ENCODE measurements at regions not wholly inside any gene's neighbourhood (a gene's known extent, or its start where the extent isn't known, plus 50 kb on each side); places are given as distances from the start of the nearest gene placed in this dataset.

GRCh38 chr3:67294341-67294740 is 296.2 kb downstream of the KBTBD8 start:
- Mint-ChIP-seq H3K27me3 (ENCODE audit: insufficient read depth) (no peaks in the 10 kb centered on the region), H3K36me3 (ENCODE audit: low read depth) (no peaks in the 10 kb centered on the region), H3K27ac (no peak overlapping the region), H3K4me3 (no peak overlapping the region), H3K9me3 (no peaks in the 10 kb centered on the region), H3K4me1 (ENCODE audit: low read depth) (no peaks in the 10 kb centered on the region)
- intact Hi-C loops (cut with micrococcal nuclease), result no loop called here
- DNase-seq (ENCODE audit: low spot score), result no peak

- intact Hi-C loops (cut with micrococcal nuclease), result no loop called here
- no peaks in the 10 kb centered on the region for H3K27me3 Mint-ChIP-seq (ENCODE audit: insufficient read depth)
- H3K4me1 Mint-ChIP-seq (ENCODE audit: low read depth), result no peaks in the 10 kb centered on the region
- H3K4me3 Mint-ChIP-seq, result no peak overlapping the region
- H3K27ac Mint-ChIP-seq, result no peak overlapping the region
- DNase-seq (ENCODE audit: low spot score), result no peak
- H3K36me3 Mint-ChIP-seq (ENCODE audit: low read depth), result no peaks in the 10 kb centered on the region
- H3K9me3 Mint-ChIP-seq, result no peaks in the 10 kb centered on the region
These were observed 298.2 kb downstream of the KBTBD8 start for GRCh38 chr3:67296039-67296892.

DNA sequence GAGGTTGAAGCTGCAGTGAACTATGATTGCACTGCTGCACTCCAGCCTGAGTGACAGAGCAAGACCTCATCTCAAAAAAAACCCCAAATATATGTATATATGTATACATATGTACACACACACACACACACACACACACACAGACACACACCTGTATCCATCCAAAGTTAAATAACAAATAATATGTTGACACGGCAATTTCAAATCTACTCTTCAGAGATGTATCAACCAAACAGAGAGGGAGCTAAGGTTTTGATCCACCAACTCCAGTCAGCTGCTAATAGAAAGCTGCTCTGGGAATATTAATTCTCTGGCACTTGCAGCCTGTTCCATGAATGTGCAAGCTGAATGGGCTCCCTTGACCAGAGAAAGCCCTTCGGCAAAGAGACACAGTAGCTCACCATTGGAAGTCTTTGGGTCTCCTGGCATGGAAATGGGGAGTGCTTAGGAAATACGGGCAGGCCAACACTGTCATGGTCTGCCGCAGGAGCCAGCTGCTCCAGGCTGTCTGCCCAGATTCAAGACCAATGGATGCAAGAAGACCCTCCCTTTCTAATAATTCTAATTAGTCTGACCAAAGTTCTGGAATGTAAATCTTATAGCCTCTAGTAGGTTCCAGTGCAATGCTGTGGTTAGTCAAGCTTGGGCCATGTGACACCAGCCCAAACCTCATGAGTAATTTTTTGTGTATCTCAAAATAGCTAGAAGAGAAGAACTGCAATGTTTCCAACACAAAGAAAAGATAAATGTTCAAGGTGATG is 299.8 kb downstream of the KBTBD8 start:
- Mint-ChIP-seq H3K4me3 (no peak overlapping the region), H3K9me3 (no peaks in the 10 kb centered on the region), H3K27me3 (ENCODE audit: insufficient read depth) (no peaks in the 10 kb centered on the region), H3K27ac (no peak overlapping the region), H3K36me3 (ENCODE audit: low read depth) (no peaks in the 10 kb centered on the region), H3K4me1 (ENCODE audit: low read depth) (no peaks in the 10 kb centered on the region)
- intact Hi-C loops (cut with micrococcal nuclease), result no loop called here
- DNase-seq (ENCODE audit: low spot score), result no peak

DNA sequence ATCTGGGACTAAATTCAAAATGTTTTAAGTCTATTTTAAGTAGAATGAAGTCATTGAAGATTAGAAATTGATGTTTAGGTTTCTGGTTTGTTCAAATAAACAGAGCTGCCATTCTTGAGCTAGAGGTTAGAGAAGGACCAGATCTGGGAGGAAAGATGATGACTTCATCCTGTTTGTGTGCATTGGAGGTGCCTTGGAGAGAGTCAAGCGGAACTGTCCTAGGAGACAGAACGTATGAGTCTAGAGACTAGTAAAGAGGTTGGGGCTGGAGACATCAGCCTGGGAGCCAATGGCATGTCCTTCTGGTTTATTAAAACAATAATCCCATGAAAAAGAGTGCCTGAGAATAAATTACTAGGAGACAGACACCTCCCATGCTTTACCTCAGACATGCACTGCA is 303.4 kb downstream of the KBTBD8 start:
- H3K4me1 Mint-ChIP-seq (ENCODE audit: low read depth), result no peaks in the 10 kb centered on the region
- intact Hi-C loops (cut with micrococcal nuclease), result no loop called here
- H3K36me3 Mint-ChIP-seq (ENCODE audit: low read depth), result no peaks in the 10 kb centered on the region
- no peak overlapping the region for H3K4me3 Mint-ChIP-seq
- DNase-seq (ENCODE audit: low spot score), result no peak
- no peaks in the 10 kb centered on the region for H3K9me3 Mint-ChIP-seq
- H3K27me3 Mint-ChIP-seq (ENCODE audit: insufficient read depth), result no peaks in the 10 kb centered on the region
- no peak overlapping the region for H3K27ac Mint-ChIP-seq

DNA sequence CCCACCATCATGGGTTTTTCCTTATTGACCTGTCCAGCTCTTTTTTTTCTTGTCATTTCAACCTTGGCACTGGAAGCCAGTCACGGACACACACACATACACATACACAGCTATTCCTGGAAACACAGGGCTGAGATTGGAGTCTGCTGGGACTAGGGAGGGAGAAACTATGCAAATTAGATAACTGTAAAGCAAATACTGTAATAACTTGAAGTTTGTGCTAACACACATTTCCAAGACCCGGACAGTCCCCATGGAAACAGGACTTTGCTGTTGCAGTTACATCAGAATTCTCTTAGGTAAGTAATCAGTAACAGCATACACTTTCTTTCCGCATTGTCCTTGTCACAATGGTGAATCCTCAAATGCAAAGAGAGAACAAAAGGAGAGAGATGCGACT is 304.4 kb downstream of the KBTBD8 start:
- Mint-ChIP-seq H3K4me1 (ENCODE audit: low read depth) (no peaks in the 10 kb centered on the region), H3K27ac (no peak overlapping the region), H3K36me3 (ENCODE audit: low read depth) (no peaks in the 10 kb centered on the region), H3K27me3 (ENCODE audit: insufficient read depth) (no peaks in the 10 kb centered on the region), H3K4me3 (no peak overlapping the region), H3K9me3 (no peaks in the 10 kb centered on the region)
- DNase-seq (ENCODE audit: low spot score), result no peak
- intact Hi-C loops (cut with micrococcal nuclease), result no loop called here

DNA sequence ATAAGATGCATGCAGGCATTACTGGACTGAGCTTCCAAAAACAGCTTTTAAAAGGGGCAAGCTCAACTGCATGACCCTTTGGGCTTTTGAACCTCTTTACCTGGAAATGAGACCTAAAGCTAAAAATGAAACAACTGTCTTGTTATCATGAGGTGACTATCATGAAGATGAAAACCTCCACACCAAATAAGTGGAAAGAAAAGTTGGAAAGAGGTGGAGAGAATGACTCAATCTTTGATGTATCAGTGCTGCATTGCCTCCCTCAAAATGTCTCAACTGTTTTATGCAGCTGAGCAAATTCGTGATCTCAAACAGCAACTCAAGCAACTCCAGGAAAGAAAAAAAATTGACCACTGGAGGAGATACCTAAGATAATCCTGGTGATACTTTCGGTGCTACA is 307.1 kb downstream of the KBTBD8 start:
- H3K9me3 Mint-ChIP-seq, result no peaks in the 10 kb centered on the region
- H3K4me1 Mint-ChIP-seq (ENCODE audit: low read depth), result no peaks in the 10 kb centered on the region
- no peaks in the 10 kb centered on the region for H3K36me3 Mint-ChIP-seq (ENCODE audit: low read depth)
- no peak overlapping the region for H3K27ac Mint-ChIP-seq
- no peak for DNase-seq (ENCODE audit: low spot score)
- H3K4me3 Mint-ChIP-seq, result no peak overlapping the region
- peaks cover 2% of the 10 kb centered on the region for H3K27me3 Mint-ChIP-seq (ENCODE audit: insufficient read depth)
- intact Hi-C loops (cut with micrococcal nuclease), result no loop called here

DNA sequence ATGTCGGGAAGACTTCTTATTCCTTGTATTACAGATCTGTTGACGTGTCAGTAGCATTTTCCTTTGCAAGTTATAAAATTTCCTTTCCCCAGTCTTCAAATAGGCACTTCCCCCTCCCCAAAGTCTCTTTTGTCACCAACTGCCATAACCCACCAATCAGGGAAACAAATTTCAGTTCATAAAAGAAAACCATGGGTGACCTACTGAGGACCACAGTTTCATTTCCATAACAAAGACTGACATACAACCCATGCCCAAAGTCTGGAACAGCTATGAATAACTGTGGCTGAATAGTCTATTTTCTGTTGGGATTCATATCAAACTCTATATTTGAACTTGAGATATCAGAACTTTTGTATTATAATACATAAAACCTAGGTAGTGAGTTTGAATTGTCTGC is 307.8 kb downstream of the KBTBD8 start:
- no peak for DNase-seq (ENCODE audit: low spot score)
- Mint-ChIP-seq H3K9me3 (no peaks in the 10 kb centered on the region), H3K4me3 (no peak overlapping the region), H3K36me3 (ENCODE audit: low read depth) (no peaks in the 10 kb centered on the region), H3K27ac (no peak overlapping the region), H3K27me3 (ENCODE audit: insufficient read depth) (peaks cover 5% of the 10 kb centered on the region), H3K4me1 (ENCODE audit: low read depth) (no peaks in the 10 kb centered on the region)
- intact Hi-C loops (cut with micrococcal nuclease), result no loop called here

- no peak overlapping the region for H3K4me3 Mint-ChIP-seq
- H3K36me3 Mint-ChIP-seq (ENCODE audit: low read depth), result no peaks in the 10 kb centered on the region
- intact Hi-C loops (cut with micrococcal nuclease), result no loop called here
- DNase-seq (ENCODE audit: low spot score), result no peak
- no peak overlapping the region for H3K27ac Mint-ChIP-seq
- H3K9me3 Mint-ChIP-seq, result peaks cover 5% of the 10 kb centered on the region
- peaks cover 5% of the 10 kb centered on the region for H3K27me3 Mint-ChIP-seq (ENCODE audit: insufficient read depth)
- H3K4me1 Mint-ChIP-seq (ENCODE audit: low read depth), result no peaks in the 10 kb centered on the region
These were observed 313.3 kb downstream of the KBTBD8 start for GRCh38 chr3:67311440-67311839.

DNA sequence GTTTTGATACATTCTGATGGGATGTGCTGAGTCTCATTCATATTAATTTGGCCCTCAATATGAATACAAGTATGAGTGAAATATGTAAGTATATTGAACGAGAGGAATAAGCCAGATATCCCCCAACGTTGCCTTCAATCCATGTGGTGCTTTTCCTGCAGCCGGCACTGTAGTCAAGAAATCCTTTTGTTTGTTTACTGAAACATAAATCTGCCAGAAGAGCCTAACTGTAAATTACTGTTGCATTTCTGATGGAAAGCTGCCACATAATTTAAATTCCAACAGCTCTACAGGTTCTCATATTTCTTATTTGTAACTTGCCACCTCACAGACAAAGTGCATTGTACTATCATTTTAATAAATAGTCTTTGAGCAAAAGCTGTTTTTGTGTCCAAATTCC is 314.0 kb downstream of the KBTBD8 start:
- no peak overlapping the region for H3K27ac Mint-ChIP-seq
- intact Hi-C loops (cut with micrococcal nuclease), result no loop called here
- no peak overlapping the region for H3K4me3 Mint-ChIP-seq
- H3K36me3 Mint-ChIP-seq (ENCODE audit: low read depth), result no peaks in the 10 kb centered on the region
- peaks cover 5% of the 10 kb centered on the region for H3K9me3 Mint-ChIP-seq
- H3K27me3 Mint-ChIP-seq (ENCODE audit: insufficient read depth), result peaks cover 5% of the 10 kb centered on the region
- no peak for DNase-seq (ENCODE audit: low spot score)
- no peaks in the 10 kb centered on the region for H3K4me1 Mint-ChIP-seq (ENCODE audit: low read depth)

DNA sequence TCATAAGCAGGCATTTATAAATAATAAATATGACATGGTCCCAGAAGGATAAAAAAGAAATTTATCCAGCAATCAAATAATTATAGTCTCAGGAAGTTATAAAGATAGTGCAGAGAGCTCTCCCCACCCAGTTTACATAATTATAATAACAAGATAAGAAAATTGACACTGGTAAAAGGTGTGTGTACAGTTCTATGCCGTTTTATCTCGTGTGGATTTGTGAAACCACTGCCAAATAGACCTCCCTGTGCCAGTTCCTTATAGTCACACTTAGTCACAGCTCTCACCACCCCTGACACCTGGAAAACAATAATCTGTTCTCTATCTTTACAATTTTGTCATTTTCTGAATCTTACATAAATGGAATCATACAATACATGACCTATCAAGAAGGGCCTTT is 320.1 kb downstream of the KBTBD8 start:
- no peak overlapping the region for H3K27ac Mint-ChIP-seq
- DNase-seq (ENCODE audit: low spot score), result no peak
- no peak overlapping the region for H3K4me3 Mint-ChIP-seq
- intact Hi-C loops (cut with micrococcal nuclease), result no loop called here
- H3K9me3 Mint-ChIP-seq, result peaks cover 5% of the 10 kb centered on the region
- no peaks in the 10 kb centered on the region for H3K36me3 Mint-ChIP-seq (ENCODE audit: low read depth)
- H3K27me3 Mint-ChIP-seq (ENCODE audit: insufficient read depth), result no peaks in the 10 kb centered on the region
- no peaks in the 10 kb centered on the region for H3K4me1 Mint-ChIP-seq (ENCODE audit: low read depth)

GRCh38 chr3:67324554-67324953 is 326.4 kb downstream of the KBTBD8 start:
- no peak for DNase-seq (ENCODE audit: low spot score)
- H3K36me3 Mint-ChIP-seq (ENCODE audit: low read depth), result no peaks in the 10 kb centered on the region
- peaks cover 4% of the 10 kb centered on the region for H3K27me3 Mint-ChIP-seq (ENCODE audit: insufficient read depth)
- intact Hi-C loops (cut with micrococcal nuclease), result no loop called here
- no peaks in the 10 kb centered on the region for H3K4me1 Mint-ChIP-seq (ENCODE audit: low read depth)
- no peaks in the 10 kb centered on the region for H3K9me3 Mint-ChIP-seq
- no peak overlapping the region for H3K27ac Mint-ChIP-seq
- no peak overlapping the region for H3K4me3 Mint-ChIP-seq

Data from activated T-helper 1 cell treated with anti-CD3 and anti-CD28 coated beads, Interleukin-12 subunit alpha, Interleukin-12 subunit beta, Interleukin-2, Interleukin-4 antibody, amounts not matched to agents 30 ng/mL and 10 ng/mL and 1 ng/mL, durations not matched to agents 14 hours and 24 hours and 36 hours (primary cell).